Mesenchymal stem cell (in vitro differentiated cells and primary cell): ENCODE measurements at regions not wholly inside any gene's neighbourhood (a gene's known extent, or its start where the extent isn't known, plus 50 kb on each side); places are given as distances from the start of the nearest gene placed in this dataset.
"Not testable (repeated sequence)": the region's sequence is repeated elsewhere in the genome, so short reads cannot be mapped to it uniquely, and the experiment has no call there.

Experiments
- DNase-seq: peaks from one replicate; pipeline ENCODE4 v3.0.0-alpha.2; 2013
- H2AFZ ChIP-seq: one replicate; pipeline ENCODE4 v1.6.1; 2013; ENCODE audit warnings: low read depth, mild to moderate bottlenecking, control low read depth, inconsistent platforms, low read length, moderate library complexity
- H2AK5ac ChIP-seq: 2 replicates; pipeline ENCODE4 v1.6.1; 2013; ENCODE audit warnings: low read length, moderate library complexity, mild to moderate bottlenecking, inconsistent platforms; ENCODE audit not compliant: severe bottlenecking
- H2BK120ac ChIP-seq: one replicate; pipeline ENCODE4 v1.6.1; 2013; ENCODE audit warnings: low read depth, mild to moderate bottlenecking, inconsistent platforms, low read length, moderate library complexity
- H2BK12ac ChIP-seq, 2 experiments: one replicate each; pipeline ENCODE4 v1.6.1; 2013; ENCODE audit warnings: inconsistent platforms in 2 of 2, low read length in 2 of 2, mild to moderate bottlenecking in 2 of 2, moderate library complexity in 2 of 2, control low read depth in 1 of 2
- H2BK15ac ChIP-seq: one replicate; pipeline ENCODE4 v1.6.1; 2013; ENCODE audit warnings: mild to moderate bottlenecking, low read depth, inconsistent platforms; ENCODE audit not compliant: poor library complexity, severe bottlenecking
- H2BK5ac ChIP-seq: 2 replicates; pipeline ENCODE4 v1.6.1; 2013; ENCODE audit warnings: low read depth, mild to moderate bottlenecking, low read length, control low read depth, inconsistent platforms; ENCODE audit not compliant: poor library complexity, severe bottlenecking
- H3K14ac ChIP-seq, 2 experiments: one replicate each; pipeline ENCODE4 v1.6.1; 2013; ENCODE audit warnings: inconsistent platforms in 2 of 2, low read length in 2 of 2, control low read depth in 1 of 2, mild to moderate bottlenecking in 1 of 2, moderate library complexity in 1 of 2
- H3K18ac ChIP-seq, 2 experiments: one replicate each; pipeline ENCODE4 v1.6.1; 2013; ENCODE audit warnings: inconsistent platforms in 2 of 2, low read length in 2 of 2, control low read depth in 1 of 2, low read depth in 1 of 2, mild to moderate bottlenecking in 1 of 2
- H3K23ac ChIP-seq, 2 experiments: one replicate each; pipeline ENCODE4 v1.6.1; 2013; ENCODE audit warnings: inconsistent platforms in 2 of 2, low read length in 2 of 2, mild to moderate bottlenecking in 2 of 2, moderate library complexity in 2 of 2, control low read depth in 1 of 2
- H3K27ac ChIP-seq: 2 replicates; pipeline ENCODE4 v1.5.1; 2013; ENCODE audit warnings: mild to moderate bottlenecking, moderate library complexity, low read length, control low read depth, inconsistent platforms; ENCODE audit not compliant: poor library complexity, severe bottlenecking
- H3K27me3 ChIP-seq, 2 experiments: 2 replicates each; pipeline versions ENCODE4 v1.6.1 to v1.7.0; 2013; ENCODE audit warnings: low read length in 2 of 2, mild to moderate bottlenecking in 2 of 2, moderate library complexity in 2 of 2, control low read depth in 1 of 2, inconsistent platforms in 1 of 2; ENCODE audit not compliant: control insufficient read depth in 1 of 2, insufficient read depth in 1 of 2
- H3K36me3 ChIP-seq, 2 experiments: 2 replicates each; pipeline versions ENCODE4 v1.6.1 to v1.7.0; 2013; ENCODE audit warnings: low read length in 2 of 2, control low read depth in 1 of 2, inconsistent platforms in 1 of 2, low read depth in 1 of 2, mild to moderate bottlenecking in 1 of 2; ENCODE audit not compliant: insufficient read depth in 2 of 2, control insufficient read depth in 1 of 2
- H3K4ac ChIP-seq, 2 experiments: one replicate each; pipeline ENCODE4 v1.6.1; 2013; ENCODE audit warnings: inconsistent platforms in 2 of 2, low read length in 2 of 2, mild to moderate bottlenecking in 2 of 2, moderate library complexity in 2 of 2, control low read depth in 1 of 2, low read depth in 1 of 2
- H3K4me1 ChIP-seq: 2 replicates; pipeline ENCODE4 v1.6.1; 2013; ENCODE audit warnings: low read depth, low read length, control low read depth; ENCODE audit not compliant: control insufficient read depth, insufficient read depth
- H3K4me2 ChIP-seq: 2 replicates; pipeline ENCODE4 v1.6.1; 2013; ENCODE audit warnings: low read length, mild to moderate bottlenecking, inconsistent platforms; ENCODE audit not compliant: poor library complexity, severe bottlenecking
- H3K4me3 ChIP-seq, 2 experiments: 2 replicates each; pipeline versions ENCODE4 v1.5.1 to v1.7.0; 2013; ENCODE audit warnings: low read length in 2 of 2, mild to moderate bottlenecking in 2 of 2, control low read depth in 1 of 2, low read depth in 1 of 2; ENCODE audit not compliant: insufficient read depth in 1 of 2
- H3K79me1 ChIP-seq: replicated peaks from 2 replicates; pipeline ENCODE4 v1.6.1; 2013; ENCODE audit warnings: mild to moderate bottlenecking, control low read depth, low read length, inconsistent platforms; ENCODE audit not compliant: poor library complexity, severe bottlenecking
- H3K9ac ChIP-seq: 2 replicates; pipeline ENCODE4 v1.7.0; 2013; ENCODE audit warnings: mild to moderate bottlenecking, low read length, moderate library complexity
- H3K9me3 ChIP-seq: 2 replicates; pipeline ENCODE4 v1.7.0; 2013; ENCODE audit warnings: mild to moderate bottlenecking, low read length; ENCODE audit not compliant: control insufficient read depth
- H4K8ac ChIP-seq: one replicate; pipeline ENCODE4 v1.6.1; 2013; ENCODE audit warnings: inconsistent platforms, mild to moderate bottlenecking, low read length, moderate library complexity
- H4K91ac ChIP-seq: one replicate; pipeline ENCODE4 v1.6.1; 2013; ENCODE audit warnings: mild to moderate bottlenecking, low read length, inconsistent platforms
- WGBS: methylation state at CpG from one replicate; pipeline ENCODE4 v1.1.7; 2013; ENCODE audit warnings: mixed read lengths; 5-methylcytosine and 5-hydroxymethylcytosine counted together

DNA sequence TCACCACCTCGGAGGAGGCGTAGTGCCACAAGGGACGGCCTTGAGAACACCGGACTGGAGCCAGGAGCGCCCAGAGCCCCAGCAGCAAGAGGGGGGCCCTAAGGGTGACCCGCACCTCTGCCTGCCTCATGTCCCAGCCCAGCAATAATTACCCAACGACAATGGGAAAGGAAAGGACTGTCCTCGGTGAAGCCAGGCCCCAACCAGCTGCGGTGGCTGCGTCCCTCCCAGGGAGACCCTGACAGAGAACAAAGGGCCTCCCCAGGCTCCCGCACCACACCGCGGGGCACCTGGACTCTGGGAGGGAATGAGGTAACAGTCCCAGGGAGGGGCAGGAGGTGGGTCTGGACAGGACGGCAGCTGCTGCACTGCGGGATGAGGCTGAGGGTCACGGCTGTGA is 493.4 kb downstream of the GOLGA6L6 start:
- no CpG with 5 or more reads among the region's 16 CpGs for WGBS
- H3K27ac ChIP-seq = not testable (repeated sequence)

DNA sequence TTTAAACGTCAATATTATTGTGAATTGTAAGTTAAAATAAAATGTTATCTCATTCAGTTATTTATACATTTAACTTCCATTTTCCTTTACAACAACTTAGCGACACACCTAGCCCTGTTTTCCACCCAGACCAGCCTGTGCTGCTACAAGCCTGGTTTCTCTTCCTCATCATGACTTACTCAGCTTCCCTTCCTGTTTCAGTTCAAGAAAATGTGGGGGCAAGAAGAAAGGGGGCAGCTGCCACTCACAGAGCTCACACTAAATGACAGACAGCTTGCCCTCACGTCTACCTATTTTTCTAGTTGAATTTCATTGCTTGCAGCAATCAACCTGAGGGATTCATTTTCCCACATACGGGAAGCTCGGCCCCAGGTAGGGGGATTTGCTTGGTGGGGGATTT is 496.4 kb downstream of the GOLGA6L6 start:
- H3K4ac ChIP-seq, H3K23ac ChIP-seq, H3K9ac ChIP-seq, H3K9me3 ChIP-seq, H3K14ac ChIP-seq, H2AK5ac ChIP-seq, H4K91ac ChIP-seq, H3K4me2 ChIP-seq, H2BK15ac ChIP-seq, H3K4me1 ChIP-seq, H3K27me3 ChIP-seq, H2BK12ac ChIP-seq, H3K79me1 ChIP-seq, H3K27ac ChIP-seq, H4K8ac ChIP-seq, H3K18ac ChIP-seq, H2BK5ac ChIP-seq, DNase-seq, H3K4me3 ChIP-seq, H2BK120ac ChIP-seq, H3K36me3 ChIP-seq, H2AFZ ChIP-seq: not testable (repeated sequence)
- no CpG with 5 or more reads among the region's 5 CpGs for WGBS

More for the DNA sequence above, 493.4 kb downstream of the GOLGA6L6 start:
- not testable (repeated sequence) for H3K23ac ChIP-seq, H3K18ac ChIP-seq, H2BK12ac ChIP-seq, H4K91ac ChIP-seq, H3K9ac ChIP-seq, H4K8ac ChIP-seq, H3K4me2 ChIP-seq, H3K36me3 ChIP-seq, H3K4ac ChIP-seq, H3K14ac ChIP-seq, H3K9me3 ChIP-seq, H2BK5ac ChIP-seq, H2BK120ac ChIP-seq, H3K4me1 ChIP-seq, H2BK15ac ChIP-seq, H2AK5ac ChIP-seq, H2AFZ ChIP-seq, H3K27me3 ChIP-seq, DNase-seq, H3K79me1 ChIP-seq, H3K4me3 ChIP-seq

DNA sequence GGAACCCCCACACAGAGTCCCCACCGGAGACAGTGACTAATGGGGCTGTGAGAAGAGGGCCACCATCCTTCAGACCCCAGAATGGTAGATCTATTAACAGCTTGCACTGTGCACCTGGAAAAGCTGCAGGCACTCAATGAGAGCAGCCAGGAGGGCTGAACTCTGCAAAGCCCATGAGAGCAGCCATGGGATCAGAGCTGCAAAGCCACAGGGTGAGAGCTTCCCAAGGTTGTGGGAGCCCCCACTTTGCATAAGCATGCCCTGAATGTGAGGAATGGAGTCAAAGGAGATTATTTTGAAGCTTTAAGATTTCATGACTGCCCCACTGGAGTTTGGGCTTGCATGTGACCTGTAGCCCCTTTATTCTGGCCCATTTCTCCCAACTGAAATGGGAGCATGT is 500.9 kb downstream of the GOLGA6L6 start:
- H3K23ac ChIP-seq, H2AK5ac ChIP-seq, H2BK15ac ChIP-seq, DNase-seq, H3K36me3 ChIP-seq, H4K8ac ChIP-seq, H4K91ac ChIP-seq, H3K18ac ChIP-seq, H2BK12ac ChIP-seq, H3K79me1 ChIP-seq, H2BK5ac ChIP-seq, H3K14ac ChIP-seq, H3K9me3 ChIP-seq, H3K27me3 ChIP-seq, H3K4me2 ChIP-seq, H3K4ac ChIP-seq, H3K4me1 ChIP-seq, H2BK120ac ChIP-seq, H3K9ac ChIP-seq, H3K4me3 ChIP-seq, H2AFZ ChIP-seq, H3K27ac ChIP-seq: not testable (repeated sequence)
- WGBS = no CpG with 5 or more reads among the region's 1 CpG

DNA sequence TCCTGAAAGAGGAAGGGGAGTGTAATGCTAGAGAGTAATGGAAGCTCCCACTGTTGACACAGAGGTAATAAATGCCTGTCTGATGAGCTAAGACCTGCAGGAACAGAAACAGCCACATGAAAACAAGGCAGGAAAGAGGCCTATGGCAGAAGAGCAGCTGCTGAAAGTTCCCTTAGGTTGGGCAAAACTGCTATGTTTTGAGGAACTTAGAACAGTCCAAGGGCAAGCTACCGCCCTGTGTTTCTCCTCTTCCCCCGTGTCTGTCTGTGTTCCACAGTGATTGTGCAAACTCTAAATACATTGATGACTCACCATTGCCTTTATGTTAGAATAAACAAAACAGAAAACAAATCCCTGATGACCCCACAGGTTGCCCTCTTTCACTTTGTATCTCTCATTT is 516.6 kb downstream of the GOLGA6L6 start:
- H3K4ac ChIP-seq, DNase-seq, H3K23ac ChIP-seq, H3K14ac ChIP-seq, H3K4me2 ChIP-seq, H3K27me3 ChIP-seq, H3K36me3 ChIP-seq, H4K91ac ChIP-seq, H3K9ac ChIP-seq, H2BK5ac ChIP-seq, H3K4me1 ChIP-seq, H3K27ac ChIP-seq, H2AFZ ChIP-seq, H3K79me1 ChIP-seq, H2BK120ac ChIP-seq, H3K18ac ChIP-seq, H3K9me3 ChIP-seq, H2AK5ac ChIP-seq, H2BK12ac ChIP-seq, H3K4me3 ChIP-seq, H2BK15ac ChIP-seq, H4K8ac ChIP-seq: not testable (repeated sequence)
- WGBS = no CpG with 5 or more reads among the region's 2 CpGs
